ENCODE measurements at regions not wholly inside any gene's neighbourhood (a gene's known extent, or its start where the extent isn't known, plus 50 kb on each side); places are given as distances from the start of the nearest gene placed in this dataset.
"Not testable (repeated sequence)": the region's sequence is repeated elsewhere in the genome, so short reads cannot be mapped to it uniquely, and the experiment has no call there.

DNA sequence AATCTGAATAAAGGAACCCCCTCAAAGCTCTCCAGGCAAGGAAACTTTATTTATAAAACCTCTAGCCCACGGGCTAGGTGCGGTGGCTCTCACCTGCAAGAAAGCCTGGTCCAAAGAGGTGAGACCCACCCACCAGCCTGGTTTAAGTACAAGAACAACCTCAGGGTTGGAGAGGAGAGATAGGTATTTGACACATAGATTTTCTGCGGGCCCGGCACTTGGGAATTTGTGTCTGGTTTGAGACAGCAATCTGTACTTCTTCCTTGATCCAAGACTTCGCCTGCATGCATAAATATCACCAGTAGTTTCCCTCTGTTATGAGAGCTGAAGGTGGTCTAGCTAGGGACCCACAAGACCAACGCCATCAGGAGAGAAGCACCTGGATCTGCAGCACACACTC is 73.2 kb upstream of the CAPRIN1 start:
- H3K36me3 ChIP-seq, result no peaks in the 10 kb centered on the region
- no peak for TF ChIP-seq CTCF (IDR thresholded peaks at IDR 0.05)
- no peak for TF ChIP-seq POLR2A (IDR thresholded peaks at IDR 0.05)
- no peak for TF ChIP-seq POLR2AphosphoS5 (IDR thresholded peaks at IDR 0.05; ENCODE audit: insufficient read depth in 1 of 2, low read depth in 1 of 2)
- H3K4me1 ChIP-seq, result no peaks in the 10 kb centered on the region
- no peaks in the 10 kb centered on the region for H3K9me3 ChIP-seq
- H3K4me3 ChIP-seq, result no peak overlapping the region
- H3K27ac ChIP-seq, result no peak overlapping the region
- DNase-seq (ENCODE audit: extremely low spot score in 2 of 2), result no peak
- intact Hi-C loops (cut with DNase I), result no loop called here
- no peaks in the 10 kb centered on the region for H3K27me3 ChIP-seq

DNA sequence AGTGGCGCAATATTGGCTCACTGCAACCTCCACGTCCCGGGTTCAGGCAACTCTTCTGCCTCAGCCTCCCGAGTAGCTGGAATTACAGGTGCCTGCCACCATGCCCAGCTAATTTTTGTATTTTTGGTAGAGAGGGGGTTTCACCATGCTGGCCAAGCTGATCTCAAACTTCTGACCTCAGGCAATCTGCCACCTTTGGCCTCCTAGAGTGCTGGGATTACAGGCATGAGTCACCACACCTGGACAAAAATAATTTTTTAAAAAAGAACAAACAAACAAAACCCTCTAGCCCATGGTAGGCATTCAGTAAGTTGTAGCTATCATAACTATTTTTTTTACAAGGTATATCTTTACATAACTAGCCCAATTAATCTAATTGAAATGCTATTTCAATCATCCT is 73.9 kb upstream of the CAPRIN1 start:
- Histone ChIP-seq H3K27ac (no peak overlapping the region), H3K36me3 (no peaks in the 10 kb centered on the region), H3K9me3 (no peaks in the 10 kb centered on the region), H3K4me1 (no peaks in the 10 kb centered on the region), H3K4me3 (no peak overlapping the region), H3K27me3 (no peaks in the 10 kb centered on the region)
- DNase-seq (ENCODE audit: extremely low spot score in 2 of 2), result no peak
- intact Hi-C loops (cut with DNase I), result no loop called here
- TF ChIP-seq POLR2AphosphoS5 (IDR thresholded peaks at IDR 0.05; ENCODE audit: insufficient read depth in 1 of 2, low read depth in 1 of 2), result no peak
- no peak for TF ChIP-seq CTCF (IDR thresholded peaks at IDR 0.05)
- no peak for TF ChIP-seq POLR2A (IDR thresholded peaks at IDR 0.05)

DNA sequence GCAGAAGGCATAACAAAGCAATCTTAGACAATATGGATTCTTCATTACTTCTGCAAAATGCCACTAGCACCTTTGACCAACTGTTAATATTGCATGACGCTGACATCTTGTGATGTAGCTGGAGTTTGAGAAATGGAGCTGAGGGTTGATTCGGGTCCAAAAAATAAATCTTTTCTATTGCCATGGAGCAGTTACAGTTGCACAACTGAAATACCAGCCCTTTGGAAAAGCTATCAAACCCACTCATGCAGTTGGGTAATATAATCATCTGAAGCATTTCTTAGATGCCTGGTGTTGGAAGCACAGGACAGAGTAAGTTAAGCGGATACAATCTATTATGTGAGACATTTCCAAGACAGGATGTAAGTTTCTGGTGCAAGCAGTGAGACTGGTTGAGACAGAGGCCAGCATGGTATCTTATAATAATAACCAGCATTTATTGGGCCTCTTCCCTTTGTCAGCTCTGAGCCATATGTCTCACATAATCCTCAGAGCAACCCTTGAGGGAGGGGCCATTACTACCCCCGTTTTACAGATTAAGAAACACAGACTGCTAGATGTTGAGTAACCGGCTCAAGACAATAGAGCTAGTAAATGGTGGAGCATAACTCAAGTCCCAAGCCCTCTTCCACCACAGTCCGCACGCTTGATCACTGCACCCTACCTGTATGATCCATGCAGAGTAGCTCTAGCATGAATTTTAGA is 74.9 kb upstream of the CAPRIN1 start:
- H3K27me3 ChIP-seq, result no peaks in the 10 kb centered on the region
- H3K9me3 ChIP-seq, result no peaks in the 10 kb centered on the region
- H3K36me3 ChIP-seq, result no peaks in the 10 kb centered on the region
- intact Hi-C loops (cut with DNase I), result no loop called here
- H3K4me1 ChIP-seq, result no peaks in the 10 kb centered on the region
- no peak overlapping the region for H3K27ac ChIP-seq
- DNase-seq (ENCODE audit: extremely low spot score in 2 of 2), result no peak
- no peak overlapping the region for H3K4me3 ChIP-seq
- no peak for TF ChIP-seq POLR2A (IDR thresholded peaks at IDR 0.05)
- TF ChIP-seq CTCF (IDR thresholded peaks at IDR 0.05), result no peak
- no peak for TF ChIP-seq POLR2AphosphoS5 (IDR thresholded peaks at IDR 0.05; ENCODE audit: insufficient read depth in 1 of 2, low read depth in 1 of 2)

DNA sequence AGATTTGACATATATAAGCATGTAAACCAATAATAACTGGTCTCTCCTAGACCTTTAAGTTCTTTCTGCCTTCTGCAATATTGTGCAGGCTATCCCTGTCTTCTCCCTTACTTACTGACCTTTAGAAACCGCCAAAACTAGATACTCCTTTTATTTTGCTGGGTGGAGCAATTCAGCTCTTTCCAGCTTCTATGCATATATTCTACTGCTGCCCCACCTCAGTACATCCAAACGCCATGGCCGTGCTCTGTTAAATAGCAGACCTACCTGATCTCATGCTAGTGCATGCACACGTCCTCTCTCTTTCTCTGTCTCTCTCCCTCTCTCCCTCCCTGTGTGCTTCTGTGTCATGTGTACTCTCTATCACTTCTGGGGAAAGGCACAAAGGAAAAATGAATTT is 76.7 kb upstream of the CAPRIN1 start:
- H3K4me1 ChIP-seq, result no peaks in the 10 kb centered on the region
- intact Hi-C loops (cut with DNase I), result no loop called here
- no peak for DNase-seq (ENCODE audit: extremely low spot score in 2 of 2)

GRCh38 chr11:33971530-33971929 is 79.7 kb upstream of the LMO2 start:
- H3K4me3 ChIP-seq; H3K36me3 ChIP-seq; H3K4me1 ChIP-seq; H3K9me3 ChIP-seq; DNase-seq (ENCODE audit: extremely low spot score in 2 of 2); H3K27ac ChIP-seq; intact Hi-C loops (cut with DNase I); H3K27me3 ChIP-seq: not testable (repeated sequence)

More for the DNA sequence above, 76.7 kb upstream of the CAPRIN1 start:
- Histone ChIP-seq H3K4me3 (no peak overlapping the region), H3K9me3 (no peaks in the 10 kb centered on the region), H3K27me3 (no peaks in the 10 kb centered on the region), H3K36me3 (no peaks in the 10 kb centered on the region), H3K27ac (no peak overlapping the region)
- TF ChIP-seq POLR2AphosphoS5 (IDR thresholded peaks at IDR 0.05; ENCODE audit: insufficient read depth in 1 of 2, low read depth in 1 of 2) (no peak), POLR2A (IDR thresholded peaks at IDR 0.05) (no peak), CTCF (IDR thresholded peaks at IDR 0.05) (no peak)

All from vagina (tissue), 2 donors.